HFFc6 (cell line): ENCODE measurements at regions not wholly inside any gene's neighbourhood (a gene's known extent, or its start where the extent isn't known, plus 50 kb on each side); places are given as distances from the start of the nearest gene placed in this dataset.

ENCODE experiments used
- DNase-seq: peaks from one replicate; pipeline ENCODE4 v3.0.0-alpha.2; 2018
- H3K27ac Mint-ChIP-seq: 2 replicates; pipeline ENCODE4 v1.8.0; 2020; ENCODE audit warnings: mild to moderate bottlenecking, mixed read lengths
- H3K27me3 Mint-ChIP-seq: 2 replicates; pipeline ENCODE4 v1.8.0; 2021; ENCODE audit warnings: mild to moderate bottlenecking, moderate library complexity, mixed read lengths; ENCODE audit not compliant: insufficient read depth
- H3K36me3 Mint-ChIP-seq: 2 replicates; pipeline ENCODE4 v1.8.0; 2021; ENCODE audit warnings: low read depth, mixed read lengths
- H3K4me1 Mint-ChIP-seq: 2 replicates; pipeline ENCODE4 v1.8.0; 2020; ENCODE audit warnings: low read depth, mixed read lengths
- H3K4me3 Mint-ChIP-seq: 2 replicates; pipeline ENCODE4 v1.8.0; 2020; ENCODE audit warnings: mild to moderate bottlenecking, moderate library complexity, mixed read lengths
- H3K9me3 Mint-ChIP-seq: 2 replicates; pipeline ENCODE4 v1.8.0; 2020; ENCODE audit warnings: mild to moderate bottlenecking, mixed read lengths
- CTCF ChIP-seq: fragments of 200-600 bp; sonication (generic); IDR thresholded peaks from 2 replicates; pipeline ENCODE4 v1.5.0; 2021; ENCODE audit warnings: antibody characterized with exemption, mild to moderate bottlenecking

- H3K27me3 Mint-ChIP-seq: peaks cover 8% of the 10 kb centered on the region
- no peak for TF ChIP-seq CTCF
- no peaks in the 10 kb centered on the region for H3K9me3 Mint-ChIP-seq
- H3K36me3 Mint-ChIP-seq: no peaks in the 10 kb centered on the region
- peak overlapping the region; percentile 97 for H3K27ac Mint-ChIP-seq
- DNase-seq: no peak
- H3K4me1 Mint-ChIP-seq: peaks cover 58% of the 10 kb centered on the region
- H3K4me3 Mint-ChIP-seq: no peak overlapping the region
Observed at GRCh38 chr10:78337016-78337415, 303.4 kb downstream of the RPS24 start.

- H3K4me1 Mint-ChIP-seq: peaks cover 50% of the 10 kb centered on the region
- no peaks in the 10 kb centered on the region for H3K9me3 Mint-ChIP-seq
- H3K27me3 Mint-ChIP-seq: peaks cover 9% of the 10 kb centered on the region
- H3K27ac Mint-ChIP-seq: no peak overlapping the region
- no peaks in the 10 kb centered on the region for H3K36me3 Mint-ChIP-seq
- no peak for TF ChIP-seq CTCF
- DNase-seq: peak; percentile 24
- H3K4me3 Mint-ChIP-seq: no peak overlapping the region
Observed at GRCh38 chr10:78337646-78338391, 304.2 kb downstream of the RPS24 start.

- Mint-ChIP-seq H3K27me3 (peaks cover 18% of the 10 kb centered on the region), H3K36me3 (no peaks in the 10 kb centered on the region), H3K9me3 (no peaks in the 10 kb centered on the region), H3K4me1 (peaks cover 50% of the 10 kb centered on the region), H3K27ac (no peak overlapping the region), H3K4me3 (no peak overlapping the region)
- TF ChIP-seq CTCF: no peak
- no peak for DNase-seq
Observed at GRCh38 chr10:78338717-78339116, 305.1 kb downstream of the RPS24 start.

- Mint-ChIP-seq H3K27ac (no peak overlapping the region), H3K27me3 (peaks cover 18% of the 10 kb centered on the region), H3K4me3 (no peak overlapping the region), H3K4me1 (peaks cover 50% of the 10 kb centered on the region), H3K36me3 (no peaks in the 10 kb centered on the region), H3K9me3 (no peaks in the 10 kb centered on the region)
- DNase-seq: no peak
- TF ChIP-seq CTCF: no peak
Observed at GRCh38 chr10:78339251-78339650, 305.6 kb downstream of the RPS24 start.

- H3K4me1 Mint-ChIP-seq: peaks cover 23% of the 10 kb centered on the region
- no peak overlapping the region for H3K4me3 Mint-ChIP-seq
- no peaks in the 10 kb centered on the region for H3K9me3 Mint-ChIP-seq
- H3K27me3 Mint-ChIP-seq: peaks cover 20% of the 10 kb centered on the region
- no peak for TF ChIP-seq CTCF
- H3K36me3 Mint-ChIP-seq: no peaks in the 10 kb centered on the region
- H3K27ac Mint-ChIP-seq: no peak overlapping the region
- no peak for DNase-seq
Observed at GRCh38 chr10:78341953-78342614, 308.4 kb downstream of the RPS24 start.
